Endothelial cell of umbilical vein (primary cell): ENCODE measurements at regions not wholly inside any gene's neighbourhood (a gene's known extent, or its start where the extent isn't known, plus 50 kb on each side); places are given as distances from the start of the nearest gene placed in this dataset.

Experiments
- BruUV-seq: library from RNA; stranded (reverse); fragments of 400-500 nt; replicated peaks from 2 replicates; lab custom pipeline; 2021; lab: Mats Ljungman, UMichigan
- CTCF ChIA-PET: fragments of 300-600, 350-600 bp; sonication (Branson Sonifier 250); formaldehyde crosslinking; loops from one replicate; lab custom pipeline; 2021; ENCODE audit warnings: antibody characterized with exemption, inconsistent platforms; lab: Charles Lee
- POLR2A ChIA-PET: fragments of 300-600, 350-600 bp; sonication (Branson Sonifier 250); formaldehyde crosslinking; loops from one replicate; lab custom pipeline; 2021; ENCODE audit warnings: antibody characterized with exemption, inconsistent platforms; lab: Charles Lee
- DNase-seq: peaks from one replicate; pipeline ENCODE4 v3.0.0-alpha.2; 2011; ENCODE audit warnings: low read depth, low spot score
- FAIRE-seq: peaks from 2 replicates; lab custom pipeline; 2011; peaks lifted over from hg19 to GRCh38; lab: Jason Lieb, UNC
- H2AFZ ChIP-seq: 2 replicates; pipeline ENCODE4 v1.6.0; 2012; ENCODE audit warnings: low read depth, low read length, control low read depth, inconsistent platforms
- H3K27ac ChIP-seq: 2 replicates; pipeline ENCODE4 v1.5.1; 2011; ENCODE audit warnings: low read depth, mild to moderate bottlenecking, control low read depth, low read length, moderate library complexity; ENCODE audit not compliant: insufficient read depth
- H3K27me3 ChIP-seq, 2 experiments: 2 replicates each; pipeline versions ENCODE4 v1.6.0 to v1.6.1; 2011; ENCODE audit warnings: low read length in 2 of 2, mixed read lengths in 1 of 2; ENCODE audit not compliant: control insufficient read depth in 2 of 2, insufficient read depth in 2 of 2
- H3K36me3 ChIP-seq, 2 experiments: 2 replicates in 1 of 2; 3 replicates in 1 of 2; pipeline ENCODE4 v1.5.1; 2011; ENCODE audit warnings: low read length in 2 of 2, mild to moderate bottlenecking in 1 of 2, moderate library complexity in 1 of 2; ENCODE audit not compliant: control insufficient read depth in 2 of 2, insufficient read depth in 2 of 2; ENCODE audit errors: extremely low read depth in 1 of 2
- H3K4me1 ChIP-seq: 3 replicates; pipeline ENCODE4 v1.5.1; 2011; ENCODE audit warnings: mild to moderate bottlenecking, low read length; ENCODE audit not compliant: control insufficient read depth, insufficient read depth; ENCODE audit errors: extremely low read depth
- H3K4me2 ChIP-seq: 2 replicates; pipeline ENCODE4 v1.6.1; 2011; ENCODE audit warnings: low read length, control low read depth, mixed read lengths; ENCODE audit not compliant: insufficient read depth
- H3K4me3 ChIP-seq, 3 experiments: fragments of 200-600 bp in 1 of 3; sonication (generic), shearing (Covaris generic) in 1 of 3; replicated peaks in 1 of 3; 2 replicates each; pipeline ENCODE4 v1.5.1; 2011 to 2016; ENCODE audit warnings: control low read depth in 3 of 3, low read length in 3 of 3, mild to moderate bottlenecking in 2 of 3, inconsistent platforms in 1 of 3, low read depth in 1 of 3, moderate library complexity in 1 of 3; ENCODE audit not compliant: insufficient read depth in 1 of 3
- H3K79me2 ChIP-seq: 2 replicates; pipeline ENCODE4 v1.6.0; 2012; ENCODE audit warnings: low read length, inconsistent platforms; ENCODE audit not compliant: control insufficient read depth, insufficient read depth
- H3K9ac ChIP-seq: replicated peaks from 2 replicates; pipeline ENCODE3; 2011; ENCODE audit warnings: low read length, control low read depth; ENCODE audit not compliant: insufficient read depth; ENCODE audit errors: extremely low read depth
- H3K9me1 ChIP-seq: replicated peaks from 3 replicates; pipeline ENCODE4 v1.6.0; 2011; ENCODE audit warnings: mild to moderate bottlenecking, low read length; ENCODE audit not compliant: control insufficient read depth, insufficient read depth; ENCODE audit errors: extremely low read depth
- H3K9me3 ChIP-seq: replicated peaks from 2 replicates; pipeline ENCODE4 v1.5.1; 2012; ENCODE audit warnings: low read length, inconsistent platforms; ENCODE audit not compliant: control insufficient read depth, insufficient read depth
- H4K20me1 ChIP-seq: replicated peaks from 2 replicates; pipeline ENCODE3; 2011; ENCODE audit warnings: mild to moderate bottlenecking, low read length; ENCODE audit not compliant: control insufficient read depth, insufficient read depth; ENCODE audit errors: extremely low read depth
- EZH2 ChIP-seq: IDR thresholded peaks from 2 replicates; pipeline ENCODE4 v1.6.1; 2012; ENCODE audit warnings: borderline replicate concordance, low read depth, mild to moderate bottlenecking, moderate library complexity, low read length, inconsistent platforms; ENCODE audit not compliant: severe bottlenecking
- FOS ChIP-seq: IDR thresholded peaks from 2 replicates; pipeline ENCODE4 v1.6.1; 2011; ENCODE audit warnings: mild to moderate bottlenecking, low read length, moderate library complexity, borderline replicate concordance; ENCODE audit not compliant: insufficient read depth
- GATA2 ChIP-seq: IDR thresholded peaks from 2 replicates; pipeline ENCODE4 v1.7.0; 2011; ENCODE audit warnings: low read depth, mild to moderate bottlenecking, moderate library complexity, mixed read lengths, low read length; ENCODE audit not compliant: insufficient read length, insufficient read depth
- JUN ChIP-seq: IDR thresholded peaks from 2 replicates; pipeline ENCODE4 v1.6.1; 2011; ENCODE audit warnings: borderline replicate concordance, low read depth; ENCODE audit not compliant: insufficient read length, insufficient read depth
- MYC ChIP-seq: IDR thresholded peaks from one replicate; pipeline ENCODE4 v1.6.1; 2011; ENCODE audit warnings: mild to moderate bottlenecking, low read depth, low read length
- POLR2A ChIP-seq: IDR thresholded peaks from 2 replicates; pipeline ENCODE4 v1.6.1; 2012; ENCODE audit warnings: low read depth, mild to moderate bottlenecking, control low read depth, low read length
- POLR2AphosphoS5 ChIP-seq: IDR thresholded peaks from 2 replicates; pipeline ENCODE4 v1.6.1; 2012; ENCODE audit warnings: low read depth, mild to moderate bottlenecking, control low read depth, low read length, moderate library complexity; ENCODE audit not compliant: insufficient read depth
- dilution Hi-C: fragments of 300-500 bp; cut with MboI; formaldehyde crosslinking; loops from one replicate; pipeline ENCODE4 v1.15.0; 2019; ENCODE audit warnings: low sequenced_read_pairs; ENCODE audit not compliant: extremely low pct_ligation_motif_present
- intact Hi-C: fragments of 100-400 bp; cut with micrococcal nuclease; formaldehyde crosslinking; loops from one replicate; pipeline ENCODE4 v1.10.0; 2022
- TF ChIP-seq, protein P1 (sequence below), 2 donors: IDR thresholded peaks; 1 replicate in 1 of 2; 2 replicates in 1 of 2; pipeline ENCODE4 v1.5.1; 2011; ENCODE audit warnings: low read length in 2 of 2, mild to moderate bottlenecking in 2 of 2, moderate library complexity in 2 of 2, control low read depth in 1 of 2, inconsistent platforms in 1 of 2, low read depth in 1 of 2; ENCODE audit not compliant: insufficient read depth in 1 of 2; ENCODE audit errors: extremely low read depth in 1 of 2

DNA sequence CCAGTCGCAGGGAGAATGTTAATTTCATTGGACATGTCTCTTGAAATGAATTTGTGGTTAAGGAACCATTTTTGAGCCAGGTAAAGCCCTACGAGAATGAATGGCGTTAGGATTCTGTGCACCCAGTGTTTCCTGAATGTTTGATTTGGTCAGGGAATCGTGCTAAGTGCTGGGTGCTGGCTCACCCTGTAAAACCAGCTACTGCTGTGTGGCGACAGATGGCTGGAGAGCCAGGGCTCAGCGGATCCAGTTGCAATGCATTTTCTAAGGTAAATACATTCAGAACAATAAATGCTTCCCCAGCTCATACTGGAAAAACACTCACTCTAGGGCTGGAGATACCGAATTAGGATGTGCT is 355.5 kb downstream of the GLRX3 start:
- no peaks in the 10 kb centered on the region for H4K20me1 ChIP-seq
- TF ChIP-seq MYC (no peak), POLR2AphosphoS5 (no peak), EZH2 (no peak), POLR2A (no peak), GATA2 (no peak), FOS (no peak)
- ChIA-PET CTCF (no interaction called here), POLR2A (no interaction called here)
- intact Hi-C loops (no loop called here), dilution Hi-C loops (no loop called here)
- no peaks in the 10 kb centered on the region for H3K9me1 ChIP-seq
- no peaks in the 10 kb centered on the region for H3K4me1 ChIP-seq
- H3K4me2 ChIP-seq: no peak overlapping the region
- H3K4me3 ChIP-seq: no peak overlapping the region
- H3K9me3 ChIP-seq: peaks cover 10% of the 10 kb centered on the region
- no peaks in the 10 kb centered on the region for H3K27me3 ChIP-seq
- no TSS peak for BruUV-seq
- H3K27ac ChIP-seq: no peak overlapping the region
- DNase-seq (no peak), FAIRE-seq (no peak)
- H2AFZ ChIP-seq: no peak overlapping the region
- H3K9ac ChIP-seq: no peak overlapping the region
- no peaks in the 10 kb centered on the region for H3K36me3 ChIP-seq
- no peaks in the 10 kb centered on the region for H3K79me2 ChIP-seq

DNA sequence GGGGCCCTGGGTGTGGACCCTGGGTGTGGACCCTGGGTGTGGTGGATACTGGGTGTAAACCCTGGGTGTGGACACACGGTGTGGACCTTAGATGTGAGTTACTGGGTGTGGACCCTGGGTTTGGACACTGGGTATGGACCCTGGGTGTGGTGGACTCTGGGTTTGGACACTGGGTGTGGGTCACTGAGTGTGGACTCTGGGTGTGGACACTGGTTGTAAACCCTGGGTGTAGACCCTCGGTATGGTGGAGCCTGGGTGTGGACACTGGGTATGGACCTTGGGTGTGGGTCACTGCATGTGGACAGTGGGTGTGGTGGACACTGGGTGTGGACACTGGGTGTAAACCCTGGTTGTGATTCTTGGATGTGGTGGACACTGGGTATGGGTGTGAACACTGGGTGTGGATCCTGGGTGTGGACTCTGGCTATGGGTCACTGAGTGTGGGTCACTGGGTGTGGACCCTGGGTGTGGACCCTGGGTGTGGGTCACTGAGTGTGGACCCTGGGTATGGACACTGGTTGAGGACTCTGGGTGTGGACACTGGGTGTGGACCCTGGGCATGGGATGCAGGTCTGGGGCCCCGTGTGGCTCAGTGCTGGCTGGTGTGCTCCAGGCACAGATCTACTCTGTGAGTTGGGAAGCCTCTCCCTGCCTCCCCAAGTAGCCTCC is 356.2 kb downstream of the GLRX3 start:
- Histone ChIP-seq H3K79me2 (no peaks in the 10 kb centered on the region), H3K27ac (no peak overlapping the region), H3K4me1 (no peaks in the 10 kb centered on the region), H3K4me2 (no peak overlapping the region), H4K20me1 (no peaks in the 10 kb centered on the region), H3K9me3 (peaks cover 10% of the 10 kb centered on the region), H3K27me3 (no peaks in the 10 kb centered on the region), H3K36me3 (no peaks in the 10 kb centered on the region), H2AFZ (no peak overlapping the region), H3K4me3 (no peak overlapping the region), H3K9ac (no peak overlapping the region), H3K9me1 (no peaks in the 10 kb centered on the region)
- TF ChIP-seq EZH2 (no peak), JUN (no peak), POLR2A (no peak), POLR2AphosphoS5 (no peak)
- TF ChIP-seq, protein P1, sequence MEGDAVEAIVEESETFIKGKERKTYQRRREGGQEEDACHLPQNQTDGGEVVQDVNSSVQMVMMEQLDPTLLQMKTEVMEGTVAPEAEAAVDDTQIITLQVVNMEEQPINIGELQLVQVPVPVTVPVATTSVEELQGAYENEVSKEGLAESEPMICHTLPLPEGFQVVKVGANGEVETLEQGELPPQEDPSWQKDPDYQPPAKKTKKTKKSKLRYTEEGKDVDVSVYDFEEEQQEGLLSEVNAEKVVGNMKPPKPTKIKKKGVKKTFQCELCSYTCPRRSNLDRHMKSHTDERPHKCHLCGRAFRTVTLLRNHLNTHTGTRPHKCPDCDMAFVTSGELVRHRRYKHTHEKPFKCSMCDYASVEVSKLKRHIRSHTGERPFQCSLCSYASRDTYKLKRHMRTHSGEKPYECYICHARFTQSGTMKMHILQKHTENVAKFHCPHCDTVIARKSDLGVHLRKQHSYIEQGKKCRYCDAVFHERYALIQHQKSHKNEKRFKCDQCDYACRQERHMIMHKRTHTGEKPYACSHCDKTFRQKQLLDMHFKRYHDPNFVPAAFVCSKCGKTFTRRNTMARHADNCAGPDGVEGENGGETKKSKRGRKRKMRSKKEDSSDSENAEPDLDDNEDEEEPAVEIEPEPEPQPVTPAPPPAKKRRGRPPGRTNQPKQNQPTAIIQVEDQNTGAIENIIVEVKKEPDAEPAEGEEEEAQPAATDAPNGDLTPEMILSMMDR (IDR thresholded peaks at IDR 0.05; ENCODE audit: extremely low read depth in 1 of 2, insufficient read depth in 1 of 2, low read depth in 1 of 2, low read length in 2 of 2): no peak
- ChIA-PET POLR2A (no interaction called here), CTCF (no interaction called here)
- no TSS peak for BruUV-seq
- FAIRE-seq: no peak
- dilution Hi-C loops (no loop called here), intact Hi-C loops (no loop called here)
- DNase-seq: no peak
